ENCODE measurements at regions not wholly inside any gene's neighbourhood (a gene's known extent, or its start where the extent isn't known, plus 50 kb on each side); places are given as distances from the start of the nearest gene placed in this dataset.

GRCh38 chr17:13837417-13837816 lies 231.9 kb upstream of the COX10 start (continued):
- TF ChIP-seq CHD7 (IDR thresholded peaks at IDR 0.05; ENCODE audit: insufficient replicate concordance, low read length): no peak

All from H1 (cell line).